ENCODE measurements at regions not wholly inside any gene's neighbourhood (a gene's known extent, or its start where the extent isn't known, plus 50 kb on each side); places are given as distances from the start of the nearest gene placed in this dataset.

DNA sequence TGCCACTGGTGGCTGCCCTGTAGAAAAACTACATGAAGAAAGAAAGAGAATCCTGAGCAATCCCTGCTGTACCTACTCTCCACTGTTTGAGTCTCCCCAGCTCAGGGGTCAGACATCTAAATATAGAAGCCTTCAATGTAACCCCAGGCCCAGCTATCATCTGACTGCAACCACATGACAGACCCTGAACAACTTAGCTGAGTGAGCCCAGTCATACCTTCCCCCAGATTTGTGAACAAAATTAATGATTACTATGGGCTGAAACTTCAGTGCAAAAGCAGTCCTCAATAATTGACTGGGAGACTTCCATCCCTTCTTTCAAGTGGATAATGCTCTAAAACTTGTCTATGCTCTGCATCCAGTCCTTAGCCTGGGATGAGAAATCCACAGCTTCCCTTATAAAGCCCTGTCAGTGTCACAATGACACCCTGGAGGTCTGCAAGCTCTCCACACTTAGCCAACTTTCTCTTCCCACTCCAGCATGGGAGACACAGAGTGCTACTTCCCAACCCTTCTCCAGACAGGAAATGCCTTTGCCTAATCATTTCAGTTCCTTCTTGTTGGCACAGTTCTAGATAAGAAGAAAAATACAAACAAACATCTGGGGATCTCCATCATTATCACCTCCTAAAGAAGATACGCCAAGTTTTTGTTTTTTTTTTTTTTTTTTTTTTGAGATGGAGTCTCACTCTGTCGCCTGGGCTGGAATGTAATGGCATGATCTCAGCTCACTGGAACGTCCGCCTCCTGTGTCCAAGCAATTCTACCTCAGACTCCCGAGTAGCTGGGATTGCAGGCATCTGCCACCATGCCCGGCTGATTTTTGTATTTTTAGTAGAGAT, 198.5 kb upstream of the GADL1 start:
- TF ChIP-seq EP300 (IDR thresholded peaks at IDR 0.05): no peak
- TF ChIP-seq POLR2A (IDR thresholded peaks at IDR 0.05): no peak
